NCI-H82 treated with DMSO at 0.1 percent for 48 hours (cell line): ENCODE measurements at regions not wholly inside any gene's neighbourhood (a gene's known extent, or its start where the extent isn't known, plus 50 kb on each side); places are given as distances from the start of the nearest gene placed in this dataset.

Experiments used
- DNase-seq: peaks from one replicate; lab custom pipeline; 2025; ENCODE audit not compliant: unreplicated experiment; lab: John Stamatoyannopoulos, UW

DNA sequence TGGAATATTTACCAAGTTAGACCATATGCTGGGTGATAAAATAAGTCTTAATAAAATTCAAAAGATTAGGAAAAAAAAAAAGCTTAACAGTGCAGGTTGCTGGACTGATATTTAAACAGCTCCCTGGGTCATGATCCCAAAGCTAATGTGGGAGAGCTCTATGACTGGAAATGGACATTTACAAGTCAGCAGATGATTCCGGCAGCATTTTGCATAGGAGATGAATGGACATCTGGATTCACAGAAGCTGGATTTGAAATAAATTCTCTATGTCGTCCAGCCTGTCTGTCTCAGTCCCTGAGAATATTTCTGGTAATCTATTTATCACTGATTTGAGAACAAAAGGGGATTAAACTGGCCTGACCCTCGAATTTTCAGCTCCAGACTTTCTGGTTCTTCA, 52.3 kb upstream of the KLHL25 start:
- DNase-seq = peak; percentile 52

DNA sequence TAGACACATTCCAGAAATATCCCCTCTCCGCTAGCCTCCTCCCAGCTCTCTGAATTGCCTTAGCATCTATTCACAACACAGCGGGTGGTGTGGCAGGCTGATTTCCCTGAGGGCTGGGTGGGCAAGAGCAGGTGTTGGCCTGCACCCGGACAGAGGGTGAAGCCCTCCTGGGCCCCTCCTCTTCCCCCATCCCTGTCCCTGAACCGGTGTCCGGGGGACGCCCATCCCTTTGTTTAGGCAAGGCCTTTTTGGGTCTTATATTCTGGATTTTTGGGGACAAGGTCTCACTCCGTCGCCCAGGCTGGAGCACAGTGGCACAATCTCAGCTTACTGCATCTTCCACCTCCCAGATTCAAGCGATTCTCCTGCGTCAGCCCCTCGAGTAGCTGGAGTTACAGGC, 55.2 kb upstream of the KLHL25 start:
- DNase-seq = no peak

DNA sequence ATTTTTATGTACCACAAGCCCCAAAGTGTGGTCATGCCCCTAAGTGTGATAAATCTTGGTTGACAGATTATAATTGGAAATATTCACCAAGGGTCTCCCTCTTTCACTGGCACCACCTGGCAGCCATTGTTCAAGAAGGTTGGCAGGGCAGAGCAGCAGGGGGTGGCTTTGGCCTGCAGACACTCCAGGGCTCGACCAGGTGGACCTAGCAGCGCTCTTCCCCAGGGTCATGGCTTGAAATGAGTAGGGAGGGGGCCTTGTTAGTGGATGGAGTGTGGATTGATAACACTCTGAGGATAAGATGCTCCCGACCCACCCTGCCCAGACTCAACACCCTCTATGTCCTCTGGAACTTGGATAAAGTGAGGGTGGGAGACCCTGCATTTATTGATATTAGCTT, 58.2 kb upstream of the KLHL25 start:
- no peak for DNase-seq

DNA sequence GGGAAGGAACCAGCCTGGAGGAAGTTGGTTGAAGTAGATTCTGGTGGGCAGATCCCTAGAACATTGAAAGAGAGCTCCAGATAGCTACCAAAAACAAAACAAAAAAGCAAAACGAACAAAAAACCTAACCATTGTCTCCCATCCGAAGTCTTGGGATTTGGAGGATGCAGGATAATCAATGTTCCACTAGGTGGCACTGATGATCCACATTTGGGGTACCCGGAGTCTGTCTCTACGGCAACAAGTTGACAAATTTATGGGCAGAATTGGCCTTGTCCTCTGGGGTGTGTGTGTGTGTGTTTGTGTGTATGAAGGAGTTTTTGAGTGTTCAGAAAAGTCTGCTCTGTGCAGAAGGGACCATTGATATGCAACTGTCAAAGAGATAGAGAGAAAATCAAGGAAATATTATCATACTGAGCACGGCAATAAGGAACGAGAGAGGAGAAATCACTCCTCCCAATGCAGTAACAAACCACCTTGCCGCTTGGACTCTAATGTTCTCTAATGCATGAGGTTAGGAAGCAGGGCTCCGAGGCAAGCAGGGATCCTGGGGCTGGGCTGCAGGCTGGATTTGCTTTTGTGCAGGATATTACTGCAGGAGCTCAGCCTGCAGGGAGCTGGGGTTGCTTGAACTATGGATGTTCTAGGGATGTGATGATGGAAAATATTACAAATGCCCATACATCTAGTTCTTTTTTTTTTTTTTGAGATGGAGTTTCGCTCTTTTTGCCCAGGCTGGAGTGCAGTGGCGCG, 59.8 kb upstream of the KLHL25 start:
- DNase-seq = no peak

GRCh38 chr15:85858586-85859375, 64.1 kb upstream of the KLHL25 start:
- DNase-seq = peak; percentile 47

- DNase-seq = no peak
These were observed 64.9 kb upstream of the KLHL25 start for GRCh38 chr15:85859671-85860070.

- no peak for DNase-seq
These were observed 65.9 kb upstream of the KLHL25 start for GRCh38 chr15:85860394-85861161.

GRCh38 chr15:85865070-85865684, 70.5 kb upstream of the KLHL25 start:
- peak; percentile 60 for DNase-seq

DNA sequence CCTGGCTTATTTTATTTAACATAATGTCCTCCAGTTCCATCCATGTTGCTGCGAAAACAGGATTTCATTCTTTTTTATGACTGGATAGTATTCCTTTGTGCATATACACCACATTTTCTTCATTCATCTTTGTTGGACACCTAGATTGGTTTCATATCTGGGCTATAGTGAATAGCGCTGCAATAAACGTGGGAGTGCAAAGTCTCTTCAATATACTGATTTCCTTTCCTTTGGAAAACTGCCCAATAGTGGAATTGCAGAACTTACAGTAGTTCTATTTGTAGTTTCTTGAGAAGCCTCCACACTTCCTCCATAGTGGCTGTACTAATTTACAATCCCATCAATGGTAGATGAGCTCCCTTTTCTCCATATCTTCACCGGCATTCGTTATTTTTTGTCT, 72.5 kb upstream of the KLHL25 start:
- DNase-seq = no peak

DNA sequence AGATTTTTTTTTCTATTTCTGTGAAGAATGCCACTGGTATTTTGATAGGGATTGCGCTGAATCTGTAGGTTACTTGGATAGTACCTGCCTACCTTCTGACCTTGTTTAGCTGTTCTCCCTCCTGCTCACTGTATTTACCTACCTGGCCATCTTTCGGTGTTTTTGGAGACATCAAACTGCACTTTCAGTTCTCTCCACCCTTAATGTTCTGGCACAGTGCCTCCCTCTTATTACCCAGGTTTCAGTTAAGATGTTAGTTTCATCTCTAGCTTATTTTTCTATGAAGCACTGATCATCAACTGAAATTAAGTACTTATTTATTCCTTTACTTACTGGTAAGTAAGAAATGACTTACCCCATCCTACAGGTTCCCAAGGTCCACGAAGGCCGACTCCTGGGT, 74.4 kb upstream of the KLHL25 start:
- DNase-seq = no peak

- no peak for DNase-seq
These were observed 75.7 kb upstream of the KLHL25 start for GRCh38 chr15:85870216-85871014.

DNA sequence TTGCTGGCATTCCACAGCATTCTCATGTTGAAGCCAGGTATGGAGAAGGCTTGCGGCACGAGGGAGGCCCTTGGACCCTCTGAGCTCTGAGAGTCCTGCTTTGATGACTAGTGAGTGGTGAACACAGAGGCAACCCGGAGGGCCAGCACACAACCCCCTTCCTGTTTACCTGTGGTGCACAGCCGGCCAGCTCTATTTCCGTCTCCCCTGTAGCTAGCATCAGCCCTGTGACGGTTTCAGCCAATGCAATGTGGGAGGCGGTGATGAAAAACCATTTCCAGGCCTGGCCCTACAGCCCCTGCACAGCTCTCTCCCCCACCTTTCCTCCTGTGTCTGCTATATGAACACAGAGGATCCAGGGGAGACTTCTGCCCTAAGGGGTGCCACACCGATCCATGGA, 76.8 kb upstream of the KLHL25 start:
- DNase-seq = no peak

- no peak for DNase-seq
These were observed 77.4 kb upstream of the KLHL25 start for GRCh38 chr15:85872125-85872524.

- DNase-seq = no peak
These were observed 79.5 kb upstream of the KLHL25 start for GRCh38 chr15:85874236-85874635.

- DNase-seq = no peak
These were observed 81.0 kb upstream of the KLHL25 start for GRCh38 chr15:85875756-85876155.

DNA sequence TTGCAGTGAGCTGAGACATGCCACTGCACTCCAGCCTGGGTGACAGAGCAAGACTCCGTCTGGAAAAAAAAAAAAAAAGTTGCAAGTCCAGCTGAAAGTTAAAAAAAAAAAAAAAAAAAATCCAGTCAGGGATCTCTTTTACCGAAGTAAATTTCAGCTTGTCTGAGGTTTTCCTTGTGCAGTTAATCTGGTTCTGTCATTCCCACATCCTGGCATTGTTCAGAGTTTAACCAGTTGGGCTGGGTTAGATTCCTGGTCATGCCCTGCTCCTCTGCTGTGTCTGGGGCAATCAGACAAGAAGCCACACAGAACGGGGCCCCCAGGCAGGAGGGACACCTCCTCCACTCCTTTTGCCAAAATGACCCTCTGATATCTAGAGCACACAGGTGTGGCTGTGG, 84.1 kb upstream of the KLHL25 start:
- no peak for DNase-seq

DNA sequence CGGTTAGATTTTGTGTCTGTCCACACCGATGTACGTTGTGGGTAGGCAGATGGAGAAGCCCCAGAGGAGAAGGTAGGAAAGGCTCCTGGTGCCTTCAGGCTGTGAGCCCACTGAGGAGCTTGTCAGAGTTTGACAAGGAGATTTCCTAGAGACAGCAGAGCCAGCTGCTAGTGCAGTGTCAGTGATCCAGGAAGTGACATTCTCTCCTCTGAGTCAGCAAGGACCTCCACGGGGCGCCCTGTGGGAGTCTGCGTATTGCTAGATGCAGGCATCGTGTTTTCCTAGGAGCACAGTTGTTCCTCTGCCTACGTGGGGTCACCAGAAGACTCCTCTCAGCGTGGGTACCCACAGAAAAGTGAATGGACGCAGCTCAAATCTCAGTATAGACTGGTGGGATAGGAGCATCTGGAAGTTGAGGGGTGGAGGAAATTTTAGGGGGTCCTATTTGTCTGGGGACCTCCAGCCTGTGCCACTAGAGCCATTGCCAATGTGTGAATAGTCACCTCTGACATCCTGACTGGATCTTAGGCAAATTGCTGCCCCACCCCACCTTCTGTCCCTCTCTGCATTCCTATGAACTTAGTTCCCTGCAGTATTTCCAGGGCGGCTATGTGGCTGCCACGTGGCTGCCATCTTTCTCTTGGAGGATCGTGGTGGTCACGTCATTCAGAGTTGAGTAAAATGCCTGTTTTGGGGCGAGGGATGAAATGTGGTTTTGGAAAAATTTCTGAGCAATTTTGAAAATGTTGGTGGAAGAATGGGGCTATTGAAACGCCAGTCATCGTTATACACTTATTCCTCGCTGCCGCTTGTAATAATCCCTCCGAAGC, 84.8 kb upstream of the KLHL25 start:
- no peak for DNase-seq

DNA sequence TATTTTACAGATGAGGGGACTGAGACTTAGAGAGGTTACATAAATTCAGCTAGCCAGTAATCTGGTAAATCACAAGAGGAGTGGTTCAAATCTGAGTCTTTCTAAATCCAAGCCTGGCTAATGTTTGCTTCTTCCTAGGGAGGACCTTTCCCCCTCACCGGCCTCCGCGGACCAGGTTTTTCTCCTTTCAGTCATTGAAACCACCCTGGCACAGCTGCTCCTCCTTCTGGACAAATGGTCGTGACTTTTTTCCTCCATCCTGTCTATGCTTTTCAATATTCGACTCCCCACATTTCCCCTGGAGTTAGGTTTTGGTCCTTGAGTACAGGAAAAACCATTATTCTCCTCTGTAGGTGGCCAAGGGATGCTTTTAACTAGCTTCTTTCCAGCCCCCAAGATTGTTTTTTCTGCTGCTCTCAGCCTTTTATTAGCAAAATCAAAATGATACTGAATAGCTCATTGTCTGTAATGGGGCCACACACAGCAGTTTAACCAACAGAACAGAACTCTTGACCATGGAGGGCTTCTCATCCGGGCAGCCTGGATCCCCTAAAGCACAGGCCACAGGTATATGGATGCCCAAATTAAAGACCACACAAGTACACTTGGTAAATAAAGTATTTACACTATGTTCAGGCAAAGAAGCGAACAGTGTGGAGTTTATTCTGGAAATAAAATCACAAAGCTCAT, 85.9 kb upstream of the KLHL25 start:
- no peak for DNase-seq

- no peak for DNase-seq
These were observed 91.6 kb upstream of the KLHL25 start for GRCh38 chr15:85886309-85886811.
